ENCODE measurements at regions not wholly inside any gene's neighbourhood (a gene's known extent, or its start where the extent isn't known, plus 50 kb on each side); places are given as distances from the start of the nearest gene placed in this dataset.

DNA sequence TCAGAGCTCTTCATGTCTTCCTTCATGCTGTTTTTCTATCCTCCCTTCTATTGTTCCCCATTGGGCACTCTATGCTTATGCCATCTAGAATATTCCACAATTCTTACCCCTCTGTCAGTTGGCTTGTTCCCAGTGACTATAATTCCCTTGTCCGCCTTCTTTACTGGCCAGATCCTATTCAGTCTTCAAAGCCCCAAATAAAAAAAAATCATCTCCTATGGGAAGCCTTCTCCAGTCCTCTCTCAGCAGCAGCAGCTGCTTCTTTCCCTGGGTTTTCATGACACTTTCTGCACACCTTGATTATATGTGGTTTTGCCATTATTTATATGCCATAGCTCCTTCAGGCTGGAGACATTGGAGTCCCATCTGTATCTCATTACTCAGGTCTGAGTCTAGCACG lies 54.6 kb upstream of the TNFAIP8 start:
- TF ChIP-seq, protein P1, sequence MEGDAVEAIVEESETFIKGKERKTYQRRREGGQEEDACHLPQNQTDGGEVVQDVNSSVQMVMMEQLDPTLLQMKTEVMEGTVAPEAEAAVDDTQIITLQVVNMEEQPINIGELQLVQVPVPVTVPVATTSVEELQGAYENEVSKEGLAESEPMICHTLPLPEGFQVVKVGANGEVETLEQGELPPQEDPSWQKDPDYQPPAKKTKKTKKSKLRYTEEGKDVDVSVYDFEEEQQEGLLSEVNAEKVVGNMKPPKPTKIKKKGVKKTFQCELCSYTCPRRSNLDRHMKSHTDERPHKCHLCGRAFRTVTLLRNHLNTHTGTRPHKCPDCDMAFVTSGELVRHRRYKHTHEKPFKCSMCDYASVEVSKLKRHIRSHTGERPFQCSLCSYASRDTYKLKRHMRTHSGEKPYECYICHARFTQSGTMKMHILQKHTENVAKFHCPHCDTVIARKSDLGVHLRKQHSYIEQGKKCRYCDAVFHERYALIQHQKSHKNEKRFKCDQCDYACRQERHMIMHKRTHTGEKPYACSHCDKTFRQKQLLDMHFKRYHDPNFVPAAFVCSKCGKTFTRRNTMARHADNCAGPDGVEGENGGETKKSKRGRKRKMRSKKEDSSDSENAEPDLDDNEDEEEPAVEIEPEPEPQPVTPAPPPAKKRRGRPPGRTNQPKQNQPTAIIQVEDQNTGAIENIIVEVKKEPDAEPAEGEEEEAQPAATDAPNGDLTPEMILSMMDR (conservative IDR thresholded peaks at IDR 0.05; ENCODE audit: low read length): no peak
- TF ChIP-seq EZH2phosphoT487 (IDR thresholded peaks at IDR 0.05; ENCODE audit: borderline replicate concordance, low read depth, low read length): no peak
